D341Med (cell line): ENCODE measurements at regions not wholly inside any gene's neighbourhood (a gene's known extent, or its start where the extent isn't known, plus 50 kb on each side); places are given as distances from the start of the nearest gene placed in this dataset.
"Not testable (repeated sequence)": the region's sequence is repeated elsewhere in the genome, so short reads cannot be mapped to it uniquely, and the experiment has no call there.

Source experiments
- DNase-seq: peaks from one replicate; pipeline ENCODE4 v3.0.0; 2012; ENCODE audit warnings: low spot score

DNA sequence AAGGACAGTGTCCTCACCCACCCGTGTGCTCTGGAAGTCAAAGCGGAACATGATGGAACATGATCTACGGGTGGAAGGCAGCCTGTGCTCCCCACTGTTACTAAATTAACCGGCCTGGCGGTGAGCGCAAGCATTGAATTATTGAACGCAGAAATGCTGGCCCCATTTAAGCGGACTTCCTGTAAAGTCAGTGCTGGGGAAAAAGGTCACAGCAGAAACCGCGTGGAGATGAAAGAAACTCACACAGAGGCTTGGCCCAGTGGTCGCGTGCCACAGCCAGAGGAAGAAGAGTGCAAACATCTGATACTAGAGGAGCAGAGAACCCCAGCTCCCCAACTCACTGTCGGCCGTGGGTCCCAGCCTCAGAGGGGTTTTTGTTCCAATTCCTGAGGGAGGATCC is 321.2 kb downstream of the ADGRD1 start:
- no peak for DNase-seq

DNA sequence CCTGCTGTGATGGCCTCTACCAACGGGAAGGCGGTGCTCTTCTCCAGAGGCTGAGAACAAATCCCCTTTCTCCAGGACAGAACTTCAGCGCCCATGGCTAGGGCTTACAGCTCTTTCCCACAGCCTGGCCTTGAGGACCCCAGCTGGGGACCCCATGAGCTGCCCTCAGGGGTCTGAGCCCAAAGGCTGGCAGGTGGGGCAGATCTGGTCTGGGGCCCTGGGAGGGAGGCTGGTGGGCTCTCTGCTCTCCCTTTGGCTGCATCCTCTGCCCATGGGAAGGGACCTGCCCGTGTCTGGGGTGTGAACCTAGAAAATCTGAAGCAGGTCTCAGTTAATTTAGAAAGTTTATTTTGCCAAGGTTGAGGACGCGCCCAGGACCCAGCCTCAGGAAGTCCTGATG is 322.1 kb downstream of the ADGRD1 start:
- no peak for DNase-seq

DNA sequence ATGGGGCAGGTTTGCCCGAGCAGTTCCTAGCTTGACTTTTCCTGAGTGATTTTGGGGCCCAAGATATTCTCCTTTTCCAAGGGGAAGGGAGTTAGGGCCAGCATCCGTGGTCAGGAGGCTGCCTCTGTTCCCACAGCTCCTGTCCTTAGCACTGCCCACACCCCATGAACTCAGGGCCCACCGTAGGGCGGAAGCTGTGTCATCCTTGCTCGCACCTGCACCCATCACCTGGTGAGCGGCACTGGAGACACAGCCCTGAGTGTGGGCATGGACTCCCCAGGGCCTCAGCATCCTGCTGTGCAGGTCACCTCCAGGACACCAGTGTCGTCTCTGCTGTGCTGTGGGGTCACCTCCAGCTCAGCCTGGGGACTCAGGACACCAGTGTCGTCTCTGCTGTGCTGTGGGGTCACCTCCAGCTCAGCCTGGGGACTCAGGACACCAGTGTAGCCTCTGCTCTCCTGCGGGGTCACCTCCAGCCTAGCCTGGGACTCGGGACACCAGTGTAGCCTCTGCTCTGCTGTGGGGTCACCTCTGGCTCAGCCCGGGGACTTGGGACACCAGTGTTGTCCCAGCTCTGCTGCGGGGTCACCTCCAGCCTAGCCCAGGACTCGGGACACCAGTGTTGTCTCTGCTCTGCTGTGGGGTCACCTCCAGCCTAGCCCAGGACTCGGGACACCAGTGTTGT is 322.9 kb downstream of the ADGRD1 start:
- no peak for DNase-seq

DNA sequence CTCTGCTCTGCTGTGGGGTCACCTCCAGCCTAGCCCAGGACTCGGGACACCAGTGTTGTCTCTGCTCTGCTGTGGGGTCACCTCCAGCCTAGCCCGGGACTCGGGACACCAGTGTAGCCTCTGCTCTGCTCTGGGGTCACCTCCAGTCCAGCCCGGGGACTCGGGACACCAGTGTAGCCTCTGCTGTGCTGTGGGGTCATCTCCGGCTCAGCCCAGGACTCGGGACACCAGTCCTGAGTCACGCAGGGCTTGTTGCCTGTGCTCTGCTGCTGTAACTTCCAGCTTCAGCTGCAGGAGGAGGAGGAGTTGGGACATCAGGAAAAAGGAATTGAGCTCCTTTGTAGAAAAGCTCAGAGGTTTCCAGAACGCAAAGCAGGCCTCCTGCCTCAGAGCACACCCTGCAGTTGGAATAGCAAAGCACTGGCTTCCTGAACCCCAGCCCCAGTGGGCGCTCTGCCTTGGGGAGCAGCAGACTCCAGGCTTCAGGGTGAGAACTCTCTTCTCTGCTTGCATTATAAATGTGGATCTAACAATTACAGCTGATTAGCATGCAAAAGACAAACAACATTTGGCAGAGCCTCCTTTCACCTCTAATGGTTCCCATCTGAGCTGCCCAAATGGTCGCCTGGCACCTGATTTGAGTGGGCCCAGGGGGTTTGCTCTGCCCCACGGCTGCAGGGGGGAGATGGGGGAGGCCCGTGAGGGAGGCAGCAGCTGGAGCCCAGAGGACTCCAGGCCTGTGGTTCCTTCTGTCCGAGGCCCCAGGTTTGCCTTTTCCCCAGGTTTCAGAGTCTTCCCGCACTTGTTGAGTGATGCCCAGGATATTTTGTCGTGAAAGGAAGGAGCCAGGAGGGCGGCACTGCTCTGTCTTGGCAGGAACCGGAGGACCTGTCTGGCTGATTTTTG is 323.7 kb downstream of the ADGRD1 start:
- DNase-seq, result not testable (repeated sequence)

DNA sequence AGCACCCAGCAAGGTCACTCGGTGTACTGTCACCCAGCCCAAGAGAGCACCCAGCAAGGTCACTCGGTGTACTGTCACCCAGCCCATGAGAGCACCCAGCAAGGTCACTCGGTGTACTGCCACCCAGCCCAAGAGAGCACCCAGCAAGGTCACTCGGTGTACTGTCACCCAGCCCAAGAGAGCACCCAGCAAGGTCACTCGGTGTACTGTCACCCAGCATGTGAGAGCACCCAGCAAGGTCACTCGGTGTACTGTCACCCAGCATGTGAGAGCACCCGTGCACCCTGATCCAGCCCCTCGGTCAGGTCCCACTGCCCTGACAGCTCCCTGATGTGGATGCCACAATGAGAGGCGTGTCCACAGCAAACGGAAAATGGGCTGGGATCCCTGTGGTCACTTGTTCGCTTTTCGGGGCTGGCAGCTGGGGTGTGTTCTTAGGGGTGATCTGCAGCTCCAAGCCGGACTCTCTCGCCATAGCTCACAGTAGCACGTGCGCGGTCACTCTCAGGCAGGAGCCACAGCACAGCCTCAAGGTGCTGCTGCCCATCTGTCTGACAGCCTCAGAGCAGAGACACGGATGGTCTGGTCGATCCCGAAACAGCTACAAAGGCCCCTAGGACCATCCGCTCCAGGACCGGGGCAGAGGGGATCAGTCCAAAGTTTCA is 324.9 kb downstream of the ADGRD1 start:
- DNase-seq, result not testable (repeated sequence)

DNA sequence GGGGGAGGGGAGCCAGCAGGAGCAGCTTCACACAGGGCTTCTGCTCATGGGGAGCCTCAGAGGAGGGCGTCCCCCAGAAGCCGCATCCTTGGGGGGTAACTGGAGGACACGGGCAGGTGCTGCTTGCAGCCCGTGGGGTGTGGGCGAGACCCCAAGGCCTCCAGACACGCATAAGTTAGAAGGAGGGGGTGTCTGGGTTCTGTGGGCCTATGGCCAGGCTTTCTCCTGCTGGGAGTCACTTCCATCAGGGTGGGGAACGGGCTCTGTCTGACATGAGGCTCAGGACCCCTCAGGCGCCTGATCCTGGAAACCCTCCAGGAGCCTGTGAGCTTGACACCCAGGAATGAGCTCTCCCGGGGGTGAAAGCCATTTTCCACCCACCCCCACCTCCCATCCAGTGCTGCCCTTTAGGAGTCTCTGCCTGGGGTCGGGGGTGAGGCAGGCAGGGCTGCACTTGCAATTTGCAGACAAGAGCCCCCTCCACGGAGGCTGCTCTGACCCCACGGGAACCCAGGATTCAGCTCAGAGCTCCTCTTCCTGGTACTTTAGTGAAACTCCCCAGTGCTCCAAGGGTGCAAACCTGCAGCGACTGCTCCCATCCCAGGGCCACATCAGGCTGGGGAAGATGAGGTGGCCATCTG is 325.7 kb downstream of the ADGRD1 start:
- DNase-seq, result no peak

DNA sequence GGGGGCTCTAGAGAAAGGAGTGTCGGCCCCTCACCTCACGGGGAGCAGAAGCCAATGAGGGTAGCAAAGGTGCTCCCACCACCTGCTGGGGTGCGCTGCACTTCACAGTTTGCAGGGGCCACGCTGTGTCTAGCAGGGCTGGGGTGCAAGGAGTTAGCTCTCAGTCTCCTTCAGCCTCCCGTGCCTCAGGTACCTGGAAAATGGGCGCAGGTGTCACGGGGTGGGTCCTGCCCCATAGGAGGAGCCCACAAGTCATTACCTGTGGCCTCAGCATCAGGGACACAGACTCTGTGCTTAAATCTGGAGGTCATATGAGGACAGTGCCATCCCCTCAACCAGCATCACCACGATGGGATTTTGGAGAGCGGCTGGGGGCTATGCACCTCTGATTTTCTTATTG is 326.7 kb downstream of the ADGRD1 start:
- DNase-seq, result no peak

DNA sequence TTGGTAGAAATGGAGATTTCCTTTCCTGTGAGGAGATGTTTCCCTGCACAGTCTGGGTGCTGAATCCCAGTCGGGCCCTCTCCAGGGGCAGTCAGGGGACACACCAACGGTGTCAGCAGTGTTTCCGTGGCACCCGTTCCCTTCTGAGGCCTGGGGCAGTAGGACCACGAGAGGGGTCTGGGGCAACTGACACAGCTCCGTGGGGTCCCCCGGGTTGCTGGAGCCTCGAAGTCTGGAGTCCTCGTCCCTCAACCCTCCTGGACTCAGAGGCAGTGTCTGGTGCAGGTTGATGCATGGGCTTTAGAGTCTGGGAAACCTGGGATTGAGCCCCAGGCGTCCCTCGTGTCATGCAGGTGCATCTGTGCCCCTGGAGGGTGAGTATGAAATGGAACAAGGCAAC is 327.3 kb downstream of the ADGRD1 start:
- DNase-seq, result no peak

DNA sequence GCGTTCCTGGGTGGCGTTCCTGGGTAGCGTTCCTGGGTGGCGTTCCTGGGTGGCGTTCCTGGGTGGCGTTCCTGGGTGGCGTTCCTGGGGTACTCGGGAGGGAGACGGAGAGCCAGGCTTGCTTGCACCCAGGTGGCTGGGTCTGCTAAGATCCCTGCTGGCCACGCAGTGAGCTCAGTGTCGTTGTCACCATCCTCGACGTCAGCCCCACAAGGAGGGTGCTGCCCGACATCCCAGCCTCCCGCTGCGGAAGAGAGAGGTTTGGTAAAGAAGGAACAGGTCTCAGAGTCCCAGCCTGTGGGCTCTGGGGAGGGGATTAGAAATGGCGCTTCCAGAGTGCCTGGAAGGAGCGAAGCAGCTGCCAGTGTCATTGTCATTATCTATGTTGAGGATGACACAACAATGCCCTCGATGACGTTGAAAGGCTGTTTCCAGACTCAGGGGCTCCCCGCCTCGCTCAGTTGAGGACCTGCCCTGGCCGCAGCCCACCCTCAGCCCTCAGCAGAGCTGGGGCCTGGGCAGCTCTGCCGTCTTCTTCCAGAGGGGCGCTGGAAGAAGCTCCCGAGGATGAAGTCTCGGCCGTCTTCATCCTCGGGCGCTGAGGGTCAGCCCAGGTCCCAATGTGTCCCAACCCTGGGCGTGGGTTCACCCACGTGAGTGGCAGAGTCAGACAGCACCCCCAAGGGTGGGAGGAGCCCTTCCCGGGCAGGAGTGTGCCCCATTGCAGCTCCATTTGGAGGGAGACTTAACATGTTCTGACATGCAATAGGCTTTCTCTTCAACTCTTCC is 328.8 kb downstream of the ADGRD1 start:
- DNase-seq, result no peak

DNA sequence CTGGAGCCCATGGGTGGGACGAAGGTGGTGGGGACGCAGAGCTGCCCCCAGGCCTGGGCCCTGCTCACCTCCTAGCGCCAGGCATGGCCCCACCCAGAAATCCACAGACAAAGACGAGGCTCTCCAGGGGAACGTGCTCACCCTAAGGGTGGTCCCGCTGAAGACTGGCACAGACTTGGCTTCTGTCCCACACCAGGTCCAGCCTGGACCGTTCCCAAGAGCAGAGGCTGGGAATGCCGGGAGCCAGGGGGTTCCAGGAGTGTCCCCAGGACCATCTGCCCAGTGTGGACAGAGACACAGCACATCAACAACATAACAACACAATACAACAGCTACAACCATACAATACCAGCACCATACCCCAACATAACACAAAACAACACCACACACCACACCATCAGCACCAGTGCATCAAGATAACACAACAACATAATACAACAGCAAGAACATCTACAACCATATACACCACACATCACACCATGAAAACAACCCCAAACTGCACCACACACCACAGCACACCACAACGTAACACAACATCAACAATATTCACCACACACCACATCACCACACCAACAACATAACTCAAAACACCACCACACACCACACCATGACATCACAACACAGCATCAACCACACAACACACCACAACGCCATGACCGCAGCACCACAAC is 329.6 kb downstream of the ADGRD1 start:
- DNase-seq, result no peak

DNA sequence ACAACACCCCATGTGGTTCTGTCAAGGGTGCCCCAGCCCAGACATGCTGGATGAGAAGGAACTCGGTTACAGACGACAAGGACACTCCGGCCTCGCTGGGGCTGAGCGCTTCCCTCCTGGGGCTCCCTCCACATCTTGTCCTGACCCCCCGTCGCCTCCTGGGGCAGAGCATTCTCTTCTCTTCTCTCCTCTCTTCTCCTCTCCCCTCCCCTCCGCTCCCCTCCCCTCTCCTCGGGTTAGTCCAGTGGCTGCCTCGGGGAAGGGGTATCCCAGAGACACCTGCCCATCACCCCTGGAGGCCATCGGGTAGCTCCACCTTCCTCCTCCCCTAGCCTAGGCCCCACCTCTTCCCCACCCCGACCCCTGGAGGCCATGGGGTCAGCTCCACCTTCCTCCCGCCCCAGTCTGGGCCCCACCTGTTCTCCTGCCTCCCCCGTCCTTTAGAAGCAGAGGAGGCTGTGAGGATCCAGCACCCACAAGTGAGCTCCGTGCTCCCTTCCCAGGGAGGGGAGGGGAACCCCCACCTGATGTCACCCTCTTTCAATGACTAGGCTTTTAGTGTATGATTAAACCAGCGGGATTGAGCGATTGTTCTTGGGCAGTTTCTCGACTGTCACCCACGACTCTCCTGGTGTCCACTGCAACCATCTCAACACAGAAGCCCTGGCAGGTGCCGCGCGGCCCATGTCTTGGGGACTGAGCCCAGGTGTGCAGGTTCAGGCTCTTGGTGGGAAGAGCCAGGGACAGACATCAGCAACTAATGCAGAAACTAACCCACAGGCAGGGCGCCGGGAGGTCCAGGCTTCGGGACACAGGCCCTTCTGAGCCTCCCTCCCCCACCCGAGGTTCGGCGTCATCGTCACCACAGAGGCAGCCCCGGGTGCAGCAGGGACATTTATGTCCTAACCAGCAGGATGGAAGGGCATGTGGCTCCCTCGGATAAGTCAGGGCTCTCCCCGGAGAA is 330.4 kb downstream of the ADGRD1 start:
- DNase-seq, result not testable (repeated sequence)

DNA sequence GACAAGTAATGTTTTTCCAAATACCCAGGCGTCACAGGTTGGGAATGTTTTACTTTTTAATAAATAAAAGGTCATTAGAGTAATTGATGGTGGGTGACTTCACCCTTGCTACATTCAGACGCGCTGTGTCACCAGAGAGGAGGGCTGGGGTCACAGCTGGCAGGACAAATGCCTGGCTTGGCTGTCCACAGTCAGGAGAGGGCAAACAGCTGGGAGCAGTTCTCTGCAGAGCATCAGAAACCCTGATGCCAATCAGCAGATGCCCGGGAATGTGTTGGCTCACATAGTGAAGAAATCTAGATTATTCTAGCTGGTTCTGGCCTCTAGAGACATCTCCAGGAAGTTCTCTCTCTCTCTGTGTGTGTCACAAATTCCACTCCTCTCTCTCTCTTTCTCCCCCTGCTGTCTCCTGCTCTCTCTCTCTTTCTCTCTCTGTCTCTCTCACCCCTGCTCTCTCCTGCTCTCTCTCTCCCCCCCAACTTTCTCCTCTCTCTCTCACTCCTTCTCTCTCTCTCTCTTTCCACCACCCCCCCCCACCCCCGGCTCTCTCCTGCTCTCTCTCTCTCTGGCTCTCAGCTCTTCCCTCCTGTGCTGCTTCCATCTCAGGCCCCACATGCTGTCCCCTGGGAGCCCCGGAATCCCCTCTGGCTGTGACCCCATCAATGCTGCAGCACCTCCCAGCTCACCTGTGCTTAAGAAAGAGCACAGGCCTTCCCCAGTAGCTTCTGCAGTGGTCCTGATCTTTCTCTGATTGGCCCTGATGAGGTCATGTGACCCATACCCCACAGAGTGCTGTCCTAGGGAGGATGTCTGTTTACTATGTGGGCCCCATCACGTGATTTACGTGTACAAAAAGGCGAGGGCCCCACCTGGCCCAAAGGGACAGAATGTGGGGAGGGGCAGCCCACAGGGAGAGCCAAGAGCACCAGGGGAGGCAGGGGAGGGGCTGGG is 331.5 kb downstream of the ADGRD1 start:
- not testable (repeated sequence) for DNase-seq

DNA sequence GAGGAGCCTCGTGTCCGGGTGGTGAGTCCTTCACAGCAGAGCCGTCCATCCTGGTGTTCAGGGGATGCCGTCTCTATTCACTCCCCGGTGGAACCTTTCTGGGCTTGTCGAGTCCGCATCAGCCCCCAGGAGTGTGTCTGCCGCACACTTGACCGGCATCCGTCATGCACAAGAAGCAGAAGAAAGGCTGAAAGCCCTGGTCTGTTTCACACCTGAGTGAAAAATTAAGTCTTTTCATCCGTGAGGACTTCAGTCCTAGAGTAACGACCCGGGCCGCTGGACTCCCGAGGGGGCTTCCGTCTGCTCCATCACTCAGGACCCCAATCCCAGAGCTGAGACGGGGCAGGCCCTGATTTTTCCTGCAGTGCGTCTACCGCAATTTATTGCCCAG is 332.2 kb downstream of the ADGRD1 start:
- not testable (repeated sequence) for DNase-seq

DNA sequence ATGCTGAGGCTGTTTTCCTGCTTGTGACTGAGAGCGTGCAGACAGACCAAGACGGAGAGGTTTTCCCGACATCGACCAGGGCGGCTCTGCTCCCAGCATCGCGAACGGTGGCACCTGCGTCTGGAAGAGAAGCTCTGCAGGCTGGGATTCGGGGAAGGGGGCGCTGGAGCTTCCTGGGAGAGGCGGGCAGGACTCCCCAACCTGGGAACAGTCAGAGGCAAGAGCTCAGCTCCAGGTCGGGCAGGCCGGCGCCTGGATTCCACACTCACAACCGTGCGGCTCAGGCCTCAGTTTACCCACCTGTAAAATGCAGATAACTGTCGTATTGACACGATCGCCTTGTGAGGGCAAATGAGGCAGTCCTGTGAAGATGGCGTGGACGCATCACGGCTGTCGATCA is 332.6 kb downstream of the ADGRD1 start:
- DNase-seq, result not testable (repeated sequence)

DNA sequence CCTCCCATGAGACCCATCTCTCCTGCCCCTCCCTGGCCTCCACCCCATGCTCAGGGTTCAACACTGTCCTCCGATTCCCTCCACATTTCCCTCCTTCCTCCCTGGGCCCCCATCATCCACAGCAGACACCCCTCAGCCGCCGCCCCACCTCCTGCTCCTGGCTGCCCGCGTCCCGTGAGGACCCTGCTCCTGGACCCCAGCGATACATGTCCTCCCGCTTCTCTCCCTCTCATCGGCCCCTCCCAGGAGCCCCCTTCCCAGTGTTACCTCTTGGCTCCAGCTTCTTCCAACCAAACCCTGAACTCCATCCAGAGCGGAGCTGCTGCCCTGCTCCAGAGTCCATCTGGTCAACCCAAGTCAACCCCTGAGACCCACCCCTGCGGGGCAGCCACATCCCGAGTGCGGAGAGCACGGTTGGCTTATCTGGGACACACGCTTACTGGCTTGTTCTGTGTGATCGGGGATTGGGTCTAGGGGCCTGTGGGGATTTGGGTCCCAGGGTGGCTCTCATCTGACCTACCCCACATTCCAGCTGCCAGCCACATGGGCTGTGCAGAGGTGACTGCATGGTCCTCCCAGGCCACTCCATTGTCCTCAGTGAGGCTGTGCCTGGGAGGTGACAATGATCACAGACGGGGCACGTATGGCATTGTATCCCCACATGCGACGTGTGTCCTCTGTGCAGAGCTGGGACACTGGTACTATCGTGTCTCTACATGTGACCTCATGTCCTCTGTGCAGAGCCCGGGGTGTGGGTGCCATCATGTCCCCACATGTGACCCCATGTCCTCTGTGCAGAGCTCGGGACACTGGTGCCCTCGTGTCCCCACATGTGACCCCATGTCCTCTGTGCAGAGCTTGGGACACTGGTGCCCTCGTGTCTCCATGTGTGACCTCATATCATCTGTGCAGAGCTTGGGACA is 333.6 kb downstream of the ADGRD1 start:
- DNase-seq, result no peak

DNA sequence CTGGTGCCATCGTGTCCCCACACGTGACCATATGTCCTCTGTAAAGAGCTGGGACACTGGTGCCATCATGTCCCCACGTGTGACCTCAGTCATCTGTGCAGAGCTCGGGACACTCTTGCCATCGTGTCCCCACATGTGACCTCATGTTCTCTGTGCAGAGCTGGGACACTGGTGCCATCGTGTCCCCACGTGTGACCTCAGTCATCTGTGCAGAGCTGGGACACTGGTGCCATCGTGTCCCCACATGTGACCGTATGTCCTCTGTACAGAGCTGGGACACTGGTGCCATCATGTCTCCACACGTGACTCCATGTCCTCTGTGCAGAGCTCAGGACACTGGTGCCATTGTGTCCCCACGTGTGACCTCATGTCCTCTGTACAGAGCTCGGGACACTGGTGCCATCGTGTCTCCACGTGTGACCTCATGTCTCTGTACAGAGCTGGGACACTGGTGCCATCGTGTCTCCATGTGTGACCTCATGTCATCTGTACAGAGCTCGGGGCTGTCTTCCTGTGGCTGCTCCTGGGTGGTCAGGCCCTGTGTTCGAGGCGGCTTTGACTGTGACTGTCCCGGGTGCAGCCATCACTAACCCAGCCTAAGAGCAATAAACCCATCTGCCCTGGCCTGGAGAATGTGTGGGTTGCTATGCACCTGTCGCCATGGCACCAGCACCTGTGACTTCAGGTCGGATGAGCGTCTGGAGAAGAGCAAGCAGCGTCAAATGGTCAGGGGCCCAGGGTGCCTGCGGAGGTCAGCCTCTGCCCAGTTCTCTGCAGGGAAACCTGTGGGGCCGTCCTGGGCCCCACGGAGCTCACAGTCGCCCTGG is 334.4 kb downstream of the ADGRD1 start:
- no peak for DNase-seq
